ENCODE measurements at regions not wholly inside any gene's neighbourhood (a gene's known extent, or its start where the extent isn't known, plus 50 kb on each side); places are given as distances from the start of the nearest gene placed in this dataset.
"Not testable (repeated sequence)": the region's sequence is repeated elsewhere in the genome, so short reads cannot be mapped to it uniquely, and the experiment has no call there.

- no peak overlapping the region for H2AFZ ChIP-seq (ENCODE audit: low read depth, low read length, poor library complexity, severe bottlenecking)
- POLR2A ChIA-PET: no interaction called here
- BruUV-seq (replicated peaks): no TSS peak
These were observed 66.3 kb upstream of the SYN3 start for GRCh38 chr22:33124471-33124870.

GRCh38 chr22:33122439-33122838 lies 64.3 kb upstream of the SYN3 start:
- H3K4me3 ChIP-seq (replicated peaks in 1 of 2; ENCODE audit: low read depth in 1 of 2, low read length in 2 of 2); H3K4me1 ChIP-seq (ENCODE audit: control insufficient read depth in 1 of 2, insufficient read depth in 2 of 2, low read length in 2 of 2); H3K27ac ChIP-seq (ENCODE audit: low read depth, low read length); CTCF ChIA-PET; DNase-seq (ENCODE audit: low read depth, low spot score); H3K4me2 ChIP-seq (ENCODE audit: low read length); H3K9ac ChIP-seq (ENCODE audit: low read length); H4K20me1 ChIP-seq (ENCODE audit: insufficient read depth); RAD21 ChIA-PET (ENCODE audit: low non-redundant PET in 1 of 2, low total read pairs in 2 of 2, uncharacterized antibody in 2 of 2, unreplicated experiment in 2 of 2); ATAC-seq; H3K36me3 ChIP-seq (ENCODE audit: control insufficient read depth in 1 of 2, insufficient read depth in 2 of 2, low read length in 2 of 2); intact Hi-C loops (cut with micrococcal nuclease); H2AFZ ChIP-seq (ENCODE audit: low read depth, low read length, poor library complexity, severe bottlenecking); H3K27me3 ChIP-seq (ENCODE audit: insufficient read depth, low read length); BruUV-seq (replicated peaks); H3K9me2 ChIP-seq (ENCODE audit: insufficient read depth); POLR2A ChIA-PET; H3K9me3 ChIP-seq (ENCODE audit: control insufficient read depth in 1 of 2, insufficient read depth in 1 of 2, low read depth in 1 of 2, low read length in 2 of 2); H3K79me2 ChIP-seq (ENCODE audit: insufficient read depth, low read length): not testable (repeated sequence)

More at GRCh38 chr22:33124471-33124870, 66.3 kb upstream of the SYN3 start:
- H3K4me3 ChIP-seq (replicated peaks in 1 of 2; ENCODE audit: low read depth in 1 of 2, low read length in 2 of 2): no peak overlapping the region
- ChIA-PET CTCF (no interaction called here), RAD21 (ENCODE audit: low non-redundant PET in 1 of 2, low total read pairs in 2 of 2, uncharacterized antibody in 2 of 2, unreplicated experiment in 2 of 2) (no interaction called here)
- no peak overlapping the region for H3K9ac ChIP-seq (ENCODE audit: low read length)
- H3K79me2 ChIP-seq (ENCODE audit: insufficient read depth, low read length): no peaks in the 10 kb centered on the region
- H3K4me1 ChIP-seq (ENCODE audit: control insufficient read depth in 1 of 2, insufficient read depth in 2 of 2, low read length in 2 of 2): no peaks in the 10 kb centered on the region
- no peaks in the 10 kb centered on the region; a peak in 1 of 4 replicates for H3K9me3 ChIP-seq (ENCODE audit: control insufficient read depth in 1 of 2, insufficient read depth in 1 of 2, low read depth in 1 of 2, low read length in 2 of 2)
- no peak for DNase-seq (ENCODE audit: low read depth, low spot score)
- no peak overlapping the region for H3K27ac ChIP-seq (ENCODE audit: low read depth, low read length)
- ATAC-seq: no peak
- TF ChIP-seq EZH2 (IDR thresholded peaks at IDR 0.05) (no peak), ZBTB33 (IDR thresholded peaks at IDR 0.05; ENCODE audit: extremely low read depth, insufficient replicate concordance, low read length) (no peak), SIN3A (IDR thresholded peaks at IDR 0.05; ENCODE audit: low read depth) (no peak), CBX3 (IDR thresholded peaks at IDR 0.05; ENCODE audit: low read depth) (no peak), EGR1 (IDR thresholded peaks at IDR 0.05; ENCODE audit: low read depth) (no peak), CTCF (IDR thresholded peaks at IDR 0.05 in 2 of 3, conservative IDR thresholded peaks at IDR 0.05 in 1 of 3; ENCODE audit: borderline replicate concordance in 1 of 3, insufficient read depth in 1 of 3, low read depth in 2 of 3, low read length in 2 of 3) (no peak), ATF3 (IDR thresholded peaks at IDR 0.05) (no peak), YY1 (IDR thresholded peaks at IDR 0.05; ENCODE audit: extremely low read depth, insufficient replicate concordance, low read depth, low read length) (no peak), MAX (IDR thresholded peaks at IDR 0.05) (no peak), POLR2A (IDR thresholded peaks at IDR 0.05; ENCODE audit: borderline replicate concordance, extremely low read depth, insufficient read depth, insufficient read length) (no peak), EZH2phosphoT487 (IDR thresholded peaks at IDR 0.05; ENCODE audit: borderline replicate concordance) (no peak), ZNF274 (IDR thresholded peaks at IDR 0.05; ENCODE audit: low read depth, low read length) (no peak), RAD21 (IDR thresholded peaks at IDR 0.05; ENCODE audit: low read depth) (no peak), FOSL1 (IDR thresholded peaks at IDR 0.05; ENCODE audit: low read depth) (no peak), JUND (IDR thresholded peaks at IDR 0.05) (no peak)
- no peaks in the 10 kb centered on the region for H4K20me1 ChIP-seq (ENCODE audit: insufficient read depth)
- intact Hi-C loops (cut with micrococcal nuclease): no loop called here
- H3K27me3 ChIP-seq (ENCODE audit: insufficient read depth, low read length): no peaks in the 10 kb centered on the region
- H3K36me3 ChIP-seq (ENCODE audit: control insufficient read depth in 1 of 2, insufficient read depth in 2 of 2, low read length in 2 of 2): no peaks in the 10 kb centered on the region
- H3K4me2 ChIP-seq (ENCODE audit: low read length): no peak overlapping the region
- H3K9me2 ChIP-seq (ENCODE audit: insufficient read depth): no peaks in the 10 kb centered on the region
